ENCODE measurements at regions not wholly inside any gene's neighbourhood (a gene's known extent, or its start where the extent isn't known, plus 50 kb on each side); places are given as distances from the start of the nearest gene placed in this dataset.

- Histone ChIP-seq H3K27ac (no peak overlapping the region), H3K9me3 (no peaks in the 10 kb centered on the region), H3K27me3 (no peaks in the 10 kb centered on the region), H3K4me3 (no peak overlapping the region), H3K36me3 (no peaks in the 10 kb centered on the region), H3K4me1 (no peaks in the 10 kb centered on the region)
- ATAC-seq, result no peak
- TF ChIP-seq POLR2AphosphoS5 (IDR thresholded peaks at IDR 0.05), result no peak
- TF ChIP-seq POLR2A (IDR thresholded peaks at IDR 0.05), result no peak
- no peak for TF ChIP-seq EP300 (IDR thresholded peaks at IDR 0.05)
- TF ChIP-seq, protein P1, sequence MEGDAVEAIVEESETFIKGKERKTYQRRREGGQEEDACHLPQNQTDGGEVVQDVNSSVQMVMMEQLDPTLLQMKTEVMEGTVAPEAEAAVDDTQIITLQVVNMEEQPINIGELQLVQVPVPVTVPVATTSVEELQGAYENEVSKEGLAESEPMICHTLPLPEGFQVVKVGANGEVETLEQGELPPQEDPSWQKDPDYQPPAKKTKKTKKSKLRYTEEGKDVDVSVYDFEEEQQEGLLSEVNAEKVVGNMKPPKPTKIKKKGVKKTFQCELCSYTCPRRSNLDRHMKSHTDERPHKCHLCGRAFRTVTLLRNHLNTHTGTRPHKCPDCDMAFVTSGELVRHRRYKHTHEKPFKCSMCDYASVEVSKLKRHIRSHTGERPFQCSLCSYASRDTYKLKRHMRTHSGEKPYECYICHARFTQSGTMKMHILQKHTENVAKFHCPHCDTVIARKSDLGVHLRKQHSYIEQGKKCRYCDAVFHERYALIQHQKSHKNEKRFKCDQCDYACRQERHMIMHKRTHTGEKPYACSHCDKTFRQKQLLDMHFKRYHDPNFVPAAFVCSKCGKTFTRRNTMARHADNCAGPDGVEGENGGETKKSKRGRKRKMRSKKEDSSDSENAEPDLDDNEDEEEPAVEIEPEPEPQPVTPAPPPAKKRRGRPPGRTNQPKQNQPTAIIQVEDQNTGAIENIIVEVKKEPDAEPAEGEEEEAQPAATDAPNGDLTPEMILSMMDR (IDR thresholded peaks at IDR 0.05), result no peak
Measured at GRCh38 chr6:48904809-48905208, 558.2 kb downstream of the MMUT start.

DNA sequence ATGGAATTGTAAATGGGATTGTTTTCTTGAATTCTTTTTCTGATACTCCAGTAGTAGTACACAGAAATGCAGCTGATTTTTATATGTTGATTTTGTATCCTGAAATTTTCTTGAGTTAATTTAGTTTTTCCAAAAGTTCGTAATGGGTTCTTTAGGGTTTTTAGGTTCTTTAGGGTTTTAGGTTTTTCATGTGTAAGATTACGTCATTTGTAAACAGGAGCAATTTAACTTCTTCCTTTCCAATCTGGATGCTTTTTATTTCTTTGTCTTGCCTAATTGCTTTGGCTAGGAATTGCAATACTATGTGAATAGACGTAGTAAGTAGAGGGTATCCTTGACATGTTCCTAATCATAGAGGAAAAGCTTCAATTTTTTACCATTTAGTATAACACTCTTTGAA lies 568.6 kb downstream of the MMUT start:
- TF ChIP-seq POLR2A (IDR thresholded peaks at IDR 0.05) (no peak), EP300 (IDR thresholded peaks at IDR 0.05) (no peak), POLR2AphosphoS5 (IDR thresholded peaks at IDR 0.05) (no peak)
- TF ChIP-seq, protein P1 (IDR thresholded peaks at IDR 0.05), result no peak

DNA sequence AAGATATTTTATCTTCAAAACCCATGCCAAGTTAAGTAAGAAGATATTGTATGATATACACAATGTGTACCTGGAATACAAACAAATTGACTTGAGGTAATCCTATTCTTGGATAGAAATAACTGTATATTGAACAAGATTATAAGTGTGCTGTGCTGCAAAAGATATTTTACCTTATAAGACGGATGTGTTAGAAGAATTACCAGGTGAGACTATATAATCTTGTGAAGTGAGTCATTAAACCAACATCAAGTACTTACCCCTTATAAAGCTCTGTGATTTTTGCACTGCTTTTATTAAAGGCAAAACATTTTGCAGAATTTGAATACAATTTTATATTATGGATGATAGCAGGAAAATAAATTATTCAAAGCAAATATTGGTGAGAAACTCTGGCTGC lies 570.0 kb downstream of the MMUT start:
- WGBS, 2 donors (ENCODE audit: low coverage in 1 of 2), result 78 to 80% methylated on average over 1 of the region's 1 CpG
- Histone ChIP-seq H3K36me3 (no peaks in the 10 kb centered on the region), H3K4me1 (no peaks in the 10 kb centered on the region), H3K9me3 (no peaks in the 10 kb centered on the region), H3K27me3 (no peaks in the 10 kb centered on the region), H3K4me3 (no peak overlapping the region), H3K27ac (no peak overlapping the region)
- TF ChIP-seq POLR2AphosphoS5 (IDR thresholded peaks at IDR 0.05) (no peak), EP300 (IDR thresholded peaks at IDR 0.05) (no peak), POLR2A (IDR thresholded peaks at IDR 0.05) (no peak)
- TF ChIP-seq, protein P1 (IDR thresholded peaks at IDR 0.05), result no peak
- no peak for ATAC-seq

More for the DNA sequence above, 568.6 kb downstream of the MMUT start:
- Histone ChIP-seq H3K9me3 (no peaks in the 10 kb centered on the region), H3K27me3 (no peaks in the 10 kb centered on the region), H3K4me3 (no peak overlapping the region), H3K27ac (no peak overlapping the region), H3K4me1 (no peaks in the 10 kb centered on the region), H3K36me3 (no peaks in the 10 kb centered on the region)
- no peak for ATAC-seq
- WGBS, 2 donors (ENCODE audit: low coverage in 1 of 2), result 72 to 80% methylated on average over 2 to 3 of the region's 3 CpGs

DNA sequence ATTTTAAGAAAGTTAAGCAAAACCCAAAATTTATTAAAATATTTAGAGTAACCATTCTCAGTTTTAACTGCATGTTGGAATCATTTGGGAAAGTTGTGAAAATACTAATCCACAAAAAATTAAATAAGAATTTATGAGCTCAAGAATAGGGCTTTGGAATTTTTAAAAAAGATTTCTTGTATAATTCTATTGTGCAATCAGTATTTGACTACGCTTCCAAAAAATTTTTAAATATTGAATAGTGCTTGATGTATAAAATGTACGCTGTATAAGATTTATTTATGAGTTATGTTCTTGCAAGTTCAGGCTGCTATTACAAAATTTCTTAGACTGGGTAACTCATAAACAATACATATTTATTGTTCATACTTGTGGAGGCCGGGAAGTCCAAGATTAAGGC lies 571.7 kb downstream of the MMUT start:
- WGBS, 2 donors (ENCODE audit: low coverage in 1 of 2), result 91% methylated on average over 3 of the region's 3 CpGs
- TF ChIP-seq, protein P1 (IDR thresholded peaks at IDR 0.05), result no peak
- TF ChIP-seq POLR2AphosphoS5 (IDR thresholded peaks at IDR 0.05) (no peak), EP300 (IDR thresholded peaks at IDR 0.05) (no peak), POLR2A (IDR thresholded peaks at IDR 0.05) (no peak)
- no peak for ATAC-seq
- no peaks in the 10 kb centered on the region for H3K36me3 ChIP-seq
- H3K4me3 ChIP-seq, result no peak overlapping the region
- no peaks in the 10 kb centered on the region for H3K4me1 ChIP-seq
- H3K27me3 ChIP-seq, result no peaks in the 10 kb centered on the region
- no peak overlapping the region for H3K27ac ChIP-seq
- H3K9me3 ChIP-seq, result no peaks in the 10 kb centered on the region

GRCh38 chr6:48889429-48889828 lies 573.6 kb downstream of the MMUT start:
- Histone ChIP-seq H3K4me3 (no peak overlapping the region), H3K36me3 (no peaks in the 10 kb centered on the region), H3K27me3 (no peaks in the 10 kb centered on the region), H3K27ac (no peak overlapping the region), H3K9me3 (no peaks in the 10 kb centered on the region), H3K4me1 (no peaks in the 10 kb centered on the region)
- no peak for ATAC-seq
- TF ChIP-seq, protein P1 (IDR thresholded peaks at IDR 0.05), result no peak
- TF ChIP-seq POLR2A (IDR thresholded peaks at IDR 0.05) (no peak), POLR2AphosphoS5 (IDR thresholded peaks at IDR 0.05) (no peak), EP300 (IDR thresholded peaks at IDR 0.05) (no peak)
- 46 to 88% methylated on average over 1 to 2 of the region's 2 CpGs for WGBS, 2 donors (ENCODE audit: low coverage in 1 of 2)

All from gastroesophageal sphincter (tissue), 4 donors.